DOHH2 (cell line): ENCODE measurements at regions not wholly inside any gene's neighbourhood (a gene's known extent, or its start where the extent isn't known, plus 50 kb on each side); places are given as distances from the start of the nearest gene placed in this dataset.
"Not testable (repeated sequence)": the region's sequence is repeated elsewhere in the genome, so short reads cannot be mapped to it uniquely, and the experiment has no call there.

Experiments used
- H3F3A ChIP-seq: fragments of 200-600 bp; sonication (generic), shearing (Covaris generic); 2 replicates; pipeline ENCODE4 v1.6.0; 2016; ENCODE audit warnings: antibody characterized with exemption, mild to moderate bottlenecking; ENCODE audit not compliant: control insufficient read depth, insufficient read depth
- H3K27ac ChIP-seq: fragments of 200-600 bp; sonication (generic); 2 replicates; pipeline ENCODE4 v1.5.1; 2014; ENCODE audit warnings: low read depth, mild to moderate bottlenecking, low read length, moderate library complexity
- H3K27me3 ChIP-seq: fragments of 200-600 bp; sonication (generic); 2 replicates; pipeline ENCODE4 v1.6.1; 2014; ENCODE audit warnings: mild to moderate bottlenecking, low read length, mixed read lengths; ENCODE audit not compliant: control insufficient read depth
- H3K36me3 ChIP-seq: fragments of 200-600 bp; sonication (generic); 2 replicates; pipeline ENCODE4 v1.6.1; 2014; ENCODE audit warnings: mild to moderate bottlenecking, low read length, moderate library complexity, mixed read lengths; ENCODE audit not compliant: control insufficient read depth
- H3K4me1 ChIP-seq: fragments of 200-600 bp; sonication (generic); 2 replicates; pipeline ENCODE4 v1.6.1; 2014; ENCODE audit warnings: mild to moderate bottlenecking, low read length, mixed read lengths; ENCODE audit not compliant: control insufficient read depth
- H3K4me2 ChIP-seq: fragments of 200-600 bp; sonication (generic); 2 replicates; pipeline ENCODE4 v1.6.0; 2014; ENCODE audit warnings: mild to moderate bottlenecking, low read length, moderate library complexity
- H3K4me3 ChIP-seq: fragments of 200-600 bp; sonication (generic); 2 replicates; pipeline ENCODE4 v1.5.1; 2014; ENCODE audit warnings: mild to moderate bottlenecking, low read length, mixed read lengths
- H3K79me2 ChIP-seq: fragments of 200-600 bp; sonication (generic); 2 replicates; pipeline ENCODE4 v1.6.1; 2014; ENCODE audit warnings: mild to moderate bottlenecking, low read length, mixed read lengths; ENCODE audit not compliant: control insufficient read depth
- H3K9me2 ChIP-seq: fragments of 200-600 bp; sonication (generic); replicated peaks from 2 replicates; pipeline ENCODE4 v1.6.1; 2014; ENCODE audit warnings: mild to moderate bottlenecking, low read length, mixed read lengths; ENCODE audit not compliant: control insufficient read depth
- H3K9me3 ChIP-seq: fragments of 200-600 bp; sonication (generic); 2 replicates; pipeline ENCODE4 v1.6.1; 2014; ENCODE audit warnings: antibody characterized with exemption, low read length, mixed read lengths; ENCODE audit not compliant: control insufficient read depth, insufficient read depth
- H4K20me1 ChIP-seq: fragments of 200-600 bp; sonication (generic); 2 replicates; pipeline ENCODE4 v1.6.0; 2014; ENCODE audit warnings: low read depth, mild to moderate bottlenecking, antibody characterized with exemption, low read length, moderate library complexity; ENCODE audit not compliant: control insufficient read depth, insufficient read depth
- EZH2phosphoT487 ChIP-seq: fragments of 200-600 bp; sonication (generic); IDR thresholded peaks from 2 replicates; pipeline ENCODE4 v1.6.1; 2017; ENCODE audit warnings: borderline replicate concordance, mild to moderate bottlenecking, antibody characterized with exemption, low read length, moderate library complexity, mixed read lengths
- TF ChIP-seq, protein P1 (sequence below): fragments of 200-600 bp; sonication (generic); IDR thresholded peaks from one replicate; pipeline ENCODE4 v1.5.1; 2014; ENCODE audit warnings: antibody characterized with exemption, mild to moderate bottlenecking, low read depth, low read length; ENCODE audit not compliant: poor library complexity, severe bottlenecking

- H3K4me1 ChIP-seq, H3K9me2 ChIP-seq, H3K27ac ChIP-seq, H4K20me1 ChIP-seq, H3K27me3 ChIP-seq, H3K79me2 ChIP-seq, H3K36me3 ChIP-seq, H3F3A ChIP-seq, H3K4me2 ChIP-seq, H3K4me3 ChIP-seq, H3K9me3 ChIP-seq: not testable (repeated sequence)
These were observed 401.2 kb downstream of the CHL1 start for GRCh38 chr3:597746-598145.

GRCh38 chr3:607480-607879 is 410.9 kb downstream of the CHL1 start:
- H3K9me3 ChIP-seq, H3K79me2 ChIP-seq, H3K27me3 ChIP-seq, H3K9me2 ChIP-seq, H3K36me3 ChIP-seq, H4K20me1 ChIP-seq, H3K27ac ChIP-seq, H3K4me3 ChIP-seq, H3F3A ChIP-seq, H3K4me2 ChIP-seq, H3K4me1 ChIP-seq: not testable (repeated sequence)

DNA sequence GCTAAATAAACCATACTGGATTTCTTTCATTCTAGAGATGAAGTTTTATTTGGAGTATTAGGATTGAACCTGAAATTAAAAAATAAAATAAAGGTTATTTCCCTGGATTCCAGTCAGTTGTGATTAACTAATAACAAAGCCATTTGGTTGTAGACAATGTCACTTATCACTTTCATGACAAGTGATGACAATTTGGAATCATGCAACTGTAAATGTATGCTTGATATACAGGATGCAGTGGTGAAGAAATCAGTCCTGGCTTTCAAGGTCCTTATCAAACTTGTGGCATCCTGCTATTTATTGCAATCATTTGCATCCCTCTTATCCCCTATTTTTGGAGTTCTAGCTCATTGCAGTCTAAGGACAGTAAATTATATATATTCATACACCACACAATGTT is 425.2 kb downstream of the CHL1 start:
- Histone ChIP-seq H3K27me3 (no peaks in the 10 kb centered on the region), H3K4me2 (no peak overlapping the region), H3K27ac (no peak overlapping the region), H3K9me2 (no peaks in the 10 kb centered on the region), H3K4me3 (no peak overlapping the region), H3K36me3 (no peaks in the 10 kb centered on the region), H3F3A (no peaks in the 10 kb centered on the region), H3K9me3 (no peaks in the 10 kb centered on the region), H4K20me1 (no peaks in the 10 kb centered on the region), H3K79me2 (no peaks in the 10 kb centered on the region), H3K4me1 (no peaks in the 10 kb centered on the region)
- no peak for TF ChIP-seq EZH2phosphoT487
- TF ChIP-seq, protein P1, sequence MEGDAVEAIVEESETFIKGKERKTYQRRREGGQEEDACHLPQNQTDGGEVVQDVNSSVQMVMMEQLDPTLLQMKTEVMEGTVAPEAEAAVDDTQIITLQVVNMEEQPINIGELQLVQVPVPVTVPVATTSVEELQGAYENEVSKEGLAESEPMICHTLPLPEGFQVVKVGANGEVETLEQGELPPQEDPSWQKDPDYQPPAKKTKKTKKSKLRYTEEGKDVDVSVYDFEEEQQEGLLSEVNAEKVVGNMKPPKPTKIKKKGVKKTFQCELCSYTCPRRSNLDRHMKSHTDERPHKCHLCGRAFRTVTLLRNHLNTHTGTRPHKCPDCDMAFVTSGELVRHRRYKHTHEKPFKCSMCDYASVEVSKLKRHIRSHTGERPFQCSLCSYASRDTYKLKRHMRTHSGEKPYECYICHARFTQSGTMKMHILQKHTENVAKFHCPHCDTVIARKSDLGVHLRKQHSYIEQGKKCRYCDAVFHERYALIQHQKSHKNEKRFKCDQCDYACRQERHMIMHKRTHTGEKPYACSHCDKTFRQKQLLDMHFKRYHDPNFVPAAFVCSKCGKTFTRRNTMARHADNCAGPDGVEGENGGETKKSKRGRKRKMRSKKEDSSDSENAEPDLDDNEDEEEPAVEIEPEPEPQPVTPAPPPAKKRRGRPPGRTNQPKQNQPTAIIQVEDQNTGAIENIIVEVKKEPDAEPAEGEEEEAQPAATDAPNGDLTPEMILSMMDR: no peak

- Histone ChIP-seq H3K9me2 (no peaks in the 10 kb centered on the region), H3K4me2 (no peak overlapping the region), H3K36me3 (no peaks in the 10 kb centered on the region), H3K9me3 (no peaks in the 10 kb centered on the region), H3K27ac (no peak overlapping the region), H3K4me3 (no peak overlapping the region), H3K27me3 (no peaks in the 10 kb centered on the region), H3F3A (no peaks in the 10 kb centered on the region), H3K79me2 (no peaks in the 10 kb centered on the region), H3K4me1 (no peaks in the 10 kb centered on the region), H4K20me1 (no peaks in the 10 kb centered on the region)
- no peak for TF ChIP-seq EZH2phosphoT487
- TF ChIP-seq, protein P1: no peak
These were observed 425.8 kb downstream of the CHL1 start for GRCh38 chr3:622314-622713.
